Glomerular endothelial cell (primary cell): ENCODE measurements at regions not wholly inside any gene's neighbourhood (a gene's known extent, or its start where the extent isn't known, plus 50 kb on each side); places are given as distances from the start of the nearest gene placed in this dataset.

ENCODE experiments used
- DNase-seq: peaks from one replicate; pipeline ENCODE4 v3.0.0-alpha.2; 2011; ENCODE audit warnings: low read depth, low spot score; ENCODE audit errors: extremely low read depth

- DNase-seq, result no peak
Observed at GRCh38 chr14:71482671-71483070, 449.6 kb upstream of the RGS6 start.

DNA sequence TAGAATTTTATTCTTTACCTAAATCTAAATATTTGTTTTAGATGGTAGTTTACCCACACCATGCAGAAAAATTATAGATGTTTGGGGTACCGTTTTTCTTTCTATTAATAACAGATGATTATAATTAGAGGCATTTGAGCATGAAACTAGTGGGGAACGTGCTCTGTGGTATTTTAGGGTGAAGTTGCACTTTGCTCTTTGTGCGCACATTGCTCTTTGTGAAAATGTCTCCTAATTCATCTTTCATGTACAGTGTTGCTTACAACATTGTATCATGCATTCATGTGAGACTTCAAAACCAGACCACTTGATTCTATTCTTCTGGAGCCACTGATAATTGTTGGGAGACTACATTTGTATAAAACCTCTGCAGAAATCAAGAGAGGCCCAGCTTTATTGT is 449.1 kb upstream of the RGS6 start:
- no peak for DNase-seq

GRCh38 chr14:71485833-71486232 is 446.4 kb upstream of the RGS6 start:
- no peak for DNase-seq

DNA sequence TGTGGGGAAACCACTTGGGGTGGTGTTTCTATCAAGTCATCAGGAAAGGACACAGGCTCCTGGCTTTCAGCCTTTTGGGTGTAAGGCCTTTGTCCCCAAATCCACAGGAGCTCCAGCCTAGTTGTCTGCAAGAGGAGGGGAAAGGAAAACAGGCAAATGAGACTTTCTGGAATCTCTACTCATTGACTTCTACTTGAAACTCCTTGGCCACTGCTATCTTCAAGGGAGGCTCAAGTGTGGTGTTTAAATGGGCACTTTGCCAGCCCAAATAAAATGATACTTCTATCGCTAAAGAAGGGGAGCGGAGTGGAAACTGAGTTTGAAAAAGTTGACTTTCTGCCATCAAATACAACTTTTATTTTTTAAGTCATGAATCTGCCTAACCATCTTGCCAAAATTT is 445.9 kb upstream of the RGS6 start:
- no peak for DNase-seq

- no peak for DNase-seq
Observed at GRCh38 chr14:71487449-71487848, 444.8 kb upstream of the RGS6 start.

- no peak for DNase-seq
Observed at GRCh38 chr14:71487941-71488340, 444.3 kb upstream of the RGS6 start.

- no peak for DNase-seq
Observed at GRCh38 chr14:71488703-71489191, 443.5 kb upstream of the RGS6 start.

- DNase-seq, result no peak
Observed at GRCh38 chr14:71489742-71490141, 442.5 kb upstream of the RGS6 start.

DNA sequence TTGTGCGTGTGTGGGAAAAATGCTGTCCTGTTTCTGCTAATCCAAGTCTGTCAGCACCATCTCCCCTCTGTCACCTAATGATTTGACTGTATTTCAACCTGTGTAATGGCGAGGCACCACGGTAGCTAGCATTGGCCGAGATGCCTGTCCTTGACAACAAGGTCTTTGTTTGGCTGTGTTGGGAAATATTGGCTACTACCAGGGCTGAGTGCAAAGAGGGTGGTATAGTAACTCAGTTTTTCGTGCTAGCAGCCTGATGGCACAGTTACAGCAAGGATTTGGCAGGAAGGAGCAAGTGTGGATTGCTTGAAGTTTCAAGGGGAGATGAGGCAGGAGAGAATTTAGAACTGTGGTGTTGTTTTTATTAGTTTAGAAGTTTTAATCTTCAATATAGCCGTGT is 440.3 kb upstream of the RGS6 start:
- DNase-seq, result no peak

GRCh38 chr14:71492346-71492745 is 439.9 kb upstream of the RGS6 start:
- DNase-seq, result no peak

DNA sequence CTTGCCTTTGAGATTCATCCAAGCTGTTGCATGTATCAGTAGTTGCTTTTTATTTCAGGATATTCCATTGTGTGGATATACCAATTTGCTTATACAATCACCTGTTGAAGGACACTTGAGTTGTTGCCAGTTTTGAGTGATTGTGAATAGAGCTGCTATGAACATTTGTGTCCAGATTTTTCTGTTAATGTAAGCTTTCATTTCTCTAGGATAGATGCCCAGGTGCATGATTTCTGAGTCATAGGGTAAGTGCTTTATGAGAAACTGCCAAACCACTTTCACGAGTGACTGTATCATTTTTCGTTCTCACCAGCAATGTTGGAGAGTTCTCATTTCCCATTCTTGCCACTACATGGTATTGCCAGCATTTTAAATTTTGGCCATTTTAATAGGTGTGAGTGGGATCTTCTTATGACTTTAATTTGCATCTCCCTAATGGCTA is 434.6 kb upstream of the RGS6 start:
- DNase-seq, result no peak

GRCh38 chr14:71498212-71498611 is 434.0 kb upstream of the RGS6 start:
- DNase-seq, result no peak

DNA sequence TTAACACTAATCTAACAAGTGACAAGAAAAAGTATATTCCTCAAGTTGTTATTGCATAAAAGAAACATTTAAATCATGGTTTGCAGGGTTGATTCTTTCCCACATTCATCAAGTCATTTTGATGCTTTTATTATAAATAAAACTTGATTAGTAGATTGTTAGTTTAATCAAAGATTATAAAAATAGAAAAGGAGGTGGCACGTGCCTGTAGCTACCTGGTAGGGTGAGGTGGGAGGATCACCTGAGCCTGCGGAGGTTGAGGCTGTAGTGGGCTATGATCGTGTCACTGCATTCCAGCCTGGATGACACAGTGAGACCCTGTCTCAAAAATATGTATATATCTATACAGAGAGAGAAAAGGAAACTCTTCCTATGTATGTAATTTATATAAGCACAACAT is 433.2 kb upstream of the RGS6 start:
- DNase-seq, result no peak

DNA sequence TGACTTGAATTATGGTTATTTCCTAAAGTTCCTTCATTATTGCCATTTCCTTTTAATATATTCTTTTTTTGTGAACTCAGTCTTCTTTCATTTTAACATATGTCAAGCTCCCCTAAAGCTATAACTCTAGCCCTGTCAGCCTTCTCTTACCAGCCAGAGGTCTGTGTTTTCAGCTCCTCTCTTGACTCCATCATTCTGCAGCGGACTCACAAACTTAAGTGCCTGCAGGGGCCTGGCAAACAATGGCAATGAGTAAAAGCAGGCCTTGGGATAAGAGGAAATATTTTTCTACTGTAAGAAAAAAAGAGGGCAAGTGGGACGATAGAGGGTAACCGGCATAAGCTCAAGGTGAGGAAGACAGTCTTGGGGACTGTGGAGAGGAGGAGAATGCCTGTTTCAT is 424.5 kb upstream of the RGS6 start:
- no peak for DNase-seq

- DNase-seq, result no peak
Observed at GRCh38 chr14:71508901-71509300, 423.3 kb upstream of the RGS6 start.

DNA sequence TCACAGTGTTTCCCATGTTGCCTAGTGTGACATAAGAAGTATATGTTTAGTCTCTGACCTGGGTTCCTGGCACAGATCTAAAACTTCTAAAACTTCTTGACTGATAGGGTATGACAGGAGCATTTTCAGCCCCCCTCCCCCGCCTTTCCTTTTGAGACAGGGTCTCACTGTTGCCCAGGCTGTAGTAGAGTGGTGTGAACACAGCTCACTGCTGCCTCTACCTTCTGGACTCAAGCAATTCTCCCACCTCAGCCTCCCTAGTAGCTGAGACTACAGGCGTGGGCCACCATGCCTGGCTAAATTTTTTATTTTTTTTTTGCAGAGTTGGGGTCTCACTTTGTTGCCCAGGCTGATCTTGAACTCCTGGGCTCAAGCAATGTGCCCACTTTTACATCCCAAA is 421.1 kb upstream of the RGS6 start:
- DNase-seq, result no peak

- no peak for DNase-seq
Observed at GRCh38 chr14:71514941-71515919, 417.0 kb upstream of the RGS6 start.

DNA sequence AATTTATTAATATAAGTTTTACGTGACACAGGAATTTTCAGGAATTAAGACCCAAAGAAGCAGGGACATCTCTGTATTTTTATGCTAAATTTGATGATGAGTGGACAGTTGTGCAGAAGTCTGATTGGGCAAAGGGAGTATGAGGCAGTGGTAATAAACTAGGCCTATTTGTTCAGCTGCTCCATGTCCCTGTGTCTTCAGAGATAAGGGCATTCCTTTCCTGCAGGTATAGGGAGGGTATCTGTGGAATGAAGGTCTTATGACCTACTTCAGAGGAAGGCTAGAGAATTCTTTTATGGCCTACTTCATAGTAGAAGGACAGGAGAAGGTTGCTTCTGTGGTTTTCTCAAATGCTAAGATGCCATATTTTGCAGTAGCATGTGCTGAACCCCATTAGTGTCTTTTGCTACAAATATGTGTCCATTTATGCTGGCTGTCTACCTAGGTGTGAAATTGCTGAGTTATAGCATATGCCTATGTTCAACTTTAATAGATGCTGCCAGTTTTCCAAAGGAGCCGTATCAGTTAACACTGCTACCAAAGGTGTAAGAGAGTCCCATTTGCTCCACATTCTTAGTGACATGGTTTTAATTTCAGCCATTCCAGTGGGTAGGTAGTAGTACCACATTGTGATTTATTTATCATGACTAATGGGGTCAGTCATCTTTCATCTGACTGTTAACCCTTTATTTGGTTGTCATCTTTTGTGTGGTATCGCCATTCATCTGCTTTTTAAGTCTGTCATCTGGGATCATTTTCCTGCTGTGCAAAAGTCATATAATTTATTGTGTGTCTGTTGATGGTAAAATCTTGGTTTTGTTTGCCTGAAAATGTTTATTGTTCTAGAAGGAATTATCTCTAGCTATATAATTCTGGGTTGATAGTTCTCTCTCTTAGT is 410.7 kb upstream of the RGS6 start:
- no peak for DNase-seq

DNA sequence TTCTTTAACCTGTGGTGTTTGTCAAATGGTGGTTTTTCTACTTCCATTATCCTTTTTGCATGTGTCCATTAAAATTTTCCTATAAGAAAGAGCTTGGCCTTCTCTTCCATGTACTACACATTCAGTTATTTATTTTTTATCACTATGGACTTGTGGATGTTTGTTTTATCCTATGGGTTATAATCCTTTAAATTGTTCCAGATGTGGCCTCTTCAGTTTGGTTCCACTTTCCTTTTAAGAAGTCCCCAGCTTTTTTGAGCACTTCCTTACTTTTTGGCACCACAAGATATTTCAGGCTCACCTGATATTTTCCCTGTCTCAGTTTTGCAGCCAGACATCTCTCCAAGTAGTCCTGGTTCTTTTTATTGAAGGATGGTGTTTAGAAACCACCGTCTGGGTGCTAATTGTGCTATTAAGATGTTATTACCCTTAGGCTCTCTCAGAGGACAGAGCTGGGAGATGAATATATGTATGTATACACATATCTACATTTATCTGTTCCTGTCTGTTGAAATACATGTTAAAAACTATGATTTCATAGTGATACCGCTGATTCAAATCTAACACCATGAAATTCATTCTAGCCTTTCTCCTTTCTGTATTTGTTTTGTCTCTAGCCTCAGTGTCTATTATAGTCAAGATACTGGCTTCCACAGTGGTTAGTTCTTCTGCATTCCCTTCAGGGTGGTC is 408.5 kb upstream of the RGS6 start:
- DNase-seq, result no peak

GRCh38 chr14:71524320-71524982 is 407.8 kb upstream of the RGS6 start:
- no peak for DNase-seq
